ENCODE measurements at regions not wholly inside any gene's neighbourhood (a gene's known extent, or its start where the extent isn't known, plus 50 kb on each side); places are given as distances from the start of the nearest gene placed in this dataset.

GRCh38 chr15:70556779-70557178, 206.6 kb downstream of the UACA start:
- no peak for DNase-seq

- no peak for DNase-seq
Measured at GRCh38 chr15:70556151-70556741, 207.1 kb downstream of the UACA start.

- no peak for DNase-seq
Measured at GRCh38 chr15:70555713-70556112, 207.6 kb downstream of the UACA start.

GRCh38 chr15:70547846-70548487, 215.4 kb downstream of the UACA start:
- no peak for DNase-seq

GRCh38 chr15:70545526-70545925, 217.8 kb downstream of the UACA start:
- no peak for DNase-seq

GRCh38 chr15:70541511-70541910, 221.8 kb downstream of the UACA start:
- DNase-seq: no peak

- no peak for DNase-seq
Measured at GRCh38 chr15:70539912-70540530, 223.3 kb downstream of the UACA start.

GRCh38 chr15:70539409-70539808, 223.9 kb downstream of the UACA start:
- no peak for DNase-seq

GRCh38 chr15:70538278-70538677, 225.1 kb downstream of the UACA start:
- DNase-seq: no peak

GRCh38 chr15:70535955-70536338, 227.4 kb downstream of the UACA start:
- DNase-seq: no peak

- DNase-seq: no peak
Measured at GRCh38 chr15:70535071-70535954, 228.0 kb downstream of the UACA start.

- no peak for DNase-seq
Measured at GRCh38 chr15:70533931-70534742, 229.2 kb downstream of the UACA start.

- DNase-seq: no peak
Measured at GRCh38 chr15:70532531-70533186, 230.7 kb downstream of the UACA start.

- DNase-seq: no peak
Measured at GRCh38 chr15:70531576-70531975, 231.8 kb downstream of the UACA start.

GRCh38 chr15:70530906-70531305, 232.5 kb downstream of the UACA start:
- no peak for DNase-seq

- DNase-seq: no peak
Measured at GRCh38 chr15:70530503-70530902, 232.9 kb downstream of the UACA start.

- DNase-seq: no peak
Measured at GRCh38 chr15:70530017-70530499, 233.3 kb downstream of the UACA start.

GRCh38 chr15:70528816-70529215, 234.5 kb downstream of the UACA start:
- no peak for DNase-seq

- no peak for DNase-seq
Measured at GRCh38 chr15:70528270-70528706, 235.1 kb downstream of the UACA start.

GRCh38 chr15:70526974-70527325, 236.4 kb downstream of the UACA start:
- DNase-seq: no peak
